Daoy (cell line): ENCODE measurements at regions not wholly inside any gene's neighbourhood (a gene's known extent, or its start where the extent isn't known, plus 50 kb on each side); places are given as distances from the start of the nearest gene placed in this dataset.

Source experiments
- DNase-seq: peaks from one replicate; pipeline ENCODE4 v3.0.0-alpha.2; 2015; ENCODE audit warnings: low read depth

GRCh38 chr5:38718771-38719391 lies 126.9 kb upstream of the OSMR start:
- no peak for DNase-seq

GRCh38 chr5:38719403-38719802 lies 126.4 kb upstream of the OSMR start:
- DNase-seq: no peak

DNA sequence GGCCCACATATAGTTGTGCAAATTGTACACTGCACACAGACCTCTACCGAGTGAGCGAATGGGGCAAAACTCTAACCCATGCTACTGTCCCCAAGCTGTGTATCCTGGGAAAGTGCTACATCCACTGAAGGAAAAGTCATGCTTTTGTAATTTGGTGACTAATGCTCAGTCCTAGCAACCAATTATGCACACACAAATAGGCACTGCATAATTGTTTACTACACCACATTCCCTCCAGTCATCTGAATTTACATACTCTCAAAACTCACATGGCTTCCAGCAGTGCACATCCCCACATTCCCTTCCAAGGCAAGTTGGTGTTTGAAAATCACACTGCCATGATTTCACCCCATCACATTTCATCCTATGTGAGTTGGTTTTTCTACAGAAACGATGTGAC lies 125.9 kb upstream of the OSMR start:
- DNase-seq: peak; percentile 44

GRCh38 chr5:38720554-38721361 lies 125.1 kb upstream of the OSMR start:
- DNase-seq: no peak

DNA sequence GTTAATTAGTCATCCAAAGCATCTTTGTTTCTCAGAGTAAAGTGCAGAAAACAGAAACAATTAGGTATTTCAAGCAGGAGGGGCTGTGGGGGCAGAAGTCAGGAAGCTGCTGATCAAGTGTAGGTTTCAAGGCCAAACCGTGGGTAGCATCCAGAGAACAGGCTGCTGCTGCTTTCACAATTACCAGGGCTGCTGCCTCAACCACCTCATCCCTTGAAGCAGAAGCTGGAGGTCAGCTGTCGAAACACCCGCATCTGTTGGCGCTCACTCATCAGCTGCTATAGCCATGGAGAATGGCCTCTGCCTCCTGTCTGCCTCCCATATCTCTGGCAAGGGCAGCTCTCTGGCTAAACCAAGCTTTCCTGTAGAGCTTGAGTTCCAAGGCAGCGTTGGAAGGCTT lies 122.9 kb upstream of the OSMR start:
- no peak for DNase-seq

DNA sequence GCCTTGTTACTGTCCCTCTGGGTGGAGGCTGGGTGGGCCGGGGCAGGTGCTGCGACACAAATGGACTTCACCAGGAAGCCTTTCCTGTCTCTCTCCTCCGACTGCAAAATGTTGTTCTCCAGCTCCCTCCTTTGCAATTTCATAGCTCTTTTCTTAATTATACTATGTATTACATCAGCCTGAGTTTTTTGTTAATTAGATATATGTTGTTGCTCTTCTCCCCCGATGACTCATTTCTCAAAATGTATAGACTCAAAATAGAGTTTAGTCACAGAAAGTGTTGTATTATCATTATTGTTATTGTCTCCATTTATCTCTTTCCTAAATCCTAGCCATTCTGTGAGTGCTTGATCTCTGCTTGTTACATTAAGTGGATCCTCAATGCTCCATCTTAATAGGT lies 122.4 kb upstream of the OSMR start:
- DNase-seq: no peak

DNA sequence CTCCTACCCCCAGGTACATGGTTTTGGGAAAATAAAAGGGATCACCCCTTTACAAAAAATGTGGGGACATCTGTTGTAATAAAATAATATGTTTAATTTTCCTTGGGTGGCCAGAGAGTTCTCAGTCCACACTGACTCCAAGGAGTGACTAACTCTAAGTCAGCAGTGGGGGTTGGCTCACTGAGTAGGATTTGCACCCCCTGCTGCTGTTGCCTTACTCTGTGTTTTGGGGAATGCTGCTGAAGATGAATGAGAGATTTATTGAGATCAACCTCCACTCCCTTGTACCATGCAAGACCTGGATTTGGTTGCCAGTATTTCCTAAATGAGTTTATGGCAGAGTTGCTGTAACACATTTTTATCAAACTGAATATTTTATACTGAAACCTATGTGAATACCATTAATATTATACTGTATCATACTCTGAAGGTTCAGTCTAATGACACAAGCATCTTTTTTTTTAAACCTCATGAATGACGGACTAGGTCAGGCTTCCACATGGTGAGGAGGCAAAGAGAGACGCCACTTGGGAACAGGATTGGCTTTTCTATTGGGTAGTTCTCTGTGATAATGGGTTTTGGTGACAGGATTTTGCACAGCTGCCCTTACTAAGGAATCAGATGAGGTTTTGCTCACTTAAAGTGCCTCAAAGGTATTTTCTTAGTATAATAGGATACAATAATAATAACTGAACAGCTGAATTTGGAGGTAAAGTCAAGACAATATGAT lies 121.3 kb upstream of the OSMR start:
- DNase-seq: peak; percentile 66

- DNase-seq: no peak
Observed at GRCh38 chr5:38725371-38725865, 120.4 kb upstream of the OSMR start.

DNA sequence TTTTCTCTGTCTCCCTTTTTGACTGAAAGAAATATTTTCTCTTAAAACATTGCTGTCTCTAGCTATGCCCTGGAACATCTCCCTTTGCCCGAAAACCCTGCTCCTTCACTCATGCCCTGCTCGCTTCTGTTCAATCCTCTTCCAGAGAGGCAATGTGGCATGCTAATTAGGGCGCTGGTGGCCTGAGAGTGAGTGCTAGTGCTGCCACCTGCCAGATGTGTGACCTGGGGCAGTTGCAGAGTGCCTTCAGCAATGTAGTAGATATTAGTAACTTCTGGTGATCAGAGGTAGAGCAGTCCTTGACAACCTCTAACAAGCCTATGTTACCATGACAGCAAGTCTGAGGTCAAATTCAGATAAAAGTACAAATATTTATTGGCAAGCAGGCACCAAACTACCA lies 119.5 kb upstream of the OSMR start:
- no peak for DNase-seq

- DNase-seq: no peak
Observed at GRCh38 chr5:38728029-38728428, 117.8 kb upstream of the OSMR start.

GRCh38 chr5:38731461-38731860 lies 114.4 kb upstream of the OSMR start:
- DNase-seq: no peak

GRCh38 chr5:38734353-38734752 lies 111.5 kb upstream of the OSMR start:
- DNase-seq: no peak

- no peak for DNase-seq
Observed at GRCh38 chr5:38736089-38736488, 109.7 kb upstream of the OSMR start.

- no peak for DNase-seq
Observed at GRCh38 chr5:38737976-38738375, 107.8 kb upstream of the OSMR start.

- DNase-seq: peak; percentile 62
Observed at GRCh38 chr5:38739011-38739704, 106.7 kb upstream of the OSMR start.

DNA sequence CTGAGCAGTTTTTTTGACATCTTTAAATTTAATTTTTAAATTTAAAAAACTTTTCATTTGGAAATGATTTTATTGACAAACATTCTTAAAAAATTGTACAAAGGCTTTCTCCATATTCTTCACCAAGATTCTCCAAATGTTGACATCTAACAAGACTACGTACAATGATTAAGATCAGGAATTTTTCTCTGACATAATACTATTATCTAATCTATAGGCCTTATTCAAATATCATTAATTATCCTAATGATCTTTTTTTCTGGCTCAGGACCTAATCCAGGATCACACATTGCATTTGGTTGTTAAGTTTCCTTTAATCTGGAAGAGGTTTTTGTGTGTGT lies 106.1 kb upstream of the OSMR start:
- no peak for DNase-seq

GRCh38 chr5:38742821-38743220 lies 103.0 kb upstream of the OSMR start:
- no peak for DNase-seq

- no peak for DNase-seq
Observed at GRCh38 chr5:38743562-38743961, 102.2 kb upstream of the OSMR start.

- DNase-seq: no peak
Observed at GRCh38 chr5:38745836-38746732, 99.7 kb upstream of the OSMR start.

- no peak for DNase-seq
Observed at GRCh38 chr5:38749861-38750260, 96.0 kb upstream of the OSMR start.

- peak; percentile 3 for DNase-seq
Observed at GRCh38 chr5:38751103-38751502, 94.7 kb upstream of the OSMR start.
